Thoracic aorta (tissue), 2 donors: ENCODE measurements at regions not wholly inside any gene's neighbourhood (a gene's known extent, or its start where the extent isn't known, plus 50 kb on each side); places are given as distances from the start of the nearest gene placed in this dataset.

Experiments
- ATAC-seq: fragments of 150-250 bp; one replicate; pipeline ENCODE4 v1.8.0; 2017; ENCODE audit warnings: low read depth; ENCODE audit not compliant: insufficient number of reproducible peaks, low FRiP score
- DNase-seq: peaks from one replicate; pipeline ENCODE4 v3.0.0-alpha.2; 2020; ENCODE audit warnings: low spot score
- H3K27ac ChIP-seq, 2 donors: fragments of 200-600 bp; sonication (generic); 1 replicate in 1 of 2; 2 replicates in 1 of 2; pipeline ENCODE4 v1.5.1; 2016; ENCODE audit warnings: mild to moderate bottlenecking in 2 of 2, moderate library complexity in 2 of 2
- H3K27me3 ChIP-seq: fragments of 200-600 bp; sonication (generic); replicated peaks from 2 replicates; pipeline ENCODE4 v1.6.0; 2016; ENCODE audit warnings: mild to moderate bottlenecking; ENCODE audit not compliant: insufficient read depth
- H3K36me3 ChIP-seq: fragments of 200-600 bp; sonication (generic); one replicate; pipeline ENCODE4 v1.5.1; 2016
- H3K4me1 ChIP-seq, 2 donors: fragments of 200-600 bp; sonication (generic); 1 replicate in 1 of 2; 2 replicates in 1 of 2; pipeline versions ENCODE4 v1.5.1 to v1.6.0; 2016; ENCODE audit warnings: low read depth in 2 of 2, mild to moderate bottlenecking in 1 of 2; ENCODE audit not compliant: control insufficient read depth in 1 of 2
- H3K4me3 ChIP-seq: fragments of 200-600 bp; sonication (generic); 2 replicates; pipeline ENCODE4 v1.5.1; 2016; ENCODE audit warnings: mild to moderate bottlenecking
- H3K9me3 ChIP-seq: fragments of 200-600 bp; sonication (generic); 2 replicates; pipeline ENCODE4 v1.5.1; 2016
- CTCF ChIP-seq: fragments of 200-600 bp; sonication (generic); IDR thresholded peaks from one replicate; pipeline ENCODE4 v1.5.1; 2019; ENCODE audit warnings: antibody characterized with exemption

GRCh38 chr15:66936109-66936860, 129.1 kb upstream of the SMAD3 start:
- no peak for ATAC-seq
- Histone ChIP-seq H3K27me3 (no peaks in the 10 kb centered on the region), H3K4me1 (peaks cover 4 to 11% of the 10 kb centered on the region in 2 donors), H3K27ac (no peak overlapping the region), H3K4me3 (peak overlapping the region; percentile 72), H3K9me3 (no peaks in the 10 kb centered on the region), H3K36me3 (no peaks in the 10 kb centered on the region)
- TF ChIP-seq CTCF, result no peak
- no peak for DNase-seq

- no peaks in the 10 kb centered on the region for H3K9me3 ChIP-seq
- TF ChIP-seq CTCF, result no peak
- peak overlapping the region; percentile 72 for H3K4me3 ChIP-seq
- H3K4me1 ChIP-seq, result peaks cover 0 to 4% of the 10 kb centered on the region in 2 donors
- H3K27ac ChIP-seq, result no peak overlapping the region
- ATAC-seq (no peak), DNase-seq (no peak)
- no peaks in the 10 kb centered on the region for H3K36me3 ChIP-seq
- H3K27me3 ChIP-seq, result no peaks in the 10 kb centered on the region
These were observed 128.4 kb upstream of the SMAD3 start for GRCh38 chr15:66936861-66937582.

GRCh38 chr15:66937588-66937987, 127.8 kb upstream of the SMAD3 start:
- DNase-seq, result no peak
- Histone ChIP-seq H3K4me3 (no peak overlapping the region), H3K9me3 (no peaks in the 10 kb centered on the region), H3K36me3 (no peaks in the 10 kb centered on the region), H3K4me1 (no peaks in the 10 kb centered on the region), H3K27ac (no peak overlapping the region), H3K27me3 (no peaks in the 10 kb centered on the region)
- no peak for ATAC-seq
- no peak for TF ChIP-seq CTCF

- Histone ChIP-seq H3K27ac (no peak overlapping the region), H3K4me1 (no peaks in the 10 kb centered on the region), H3K36me3 (no peaks in the 10 kb centered on the region), H3K27me3 (no peaks in the 10 kb centered on the region), H3K4me3 (no peak overlapping the region), H3K9me3 (no peaks in the 10 kb centered on the region)
- ATAC-seq (no peak), DNase-seq (no peak)
- TF ChIP-seq CTCF, result no peak
These were observed 127.1 kb upstream of the SMAD3 start for GRCh38 chr15:66938114-66938830.

- no peaks in the 10 kb centered on the region for H3K36me3 ChIP-seq
- H3K27me3 ChIP-seq, result no peaks in the 10 kb centered on the region
- H3K4me1 ChIP-seq, result no peaks in the 10 kb centered on the region
- no peak overlapping the region for H3K4me3 ChIP-seq
- no peaks in the 10 kb centered on the region for H3K9me3 ChIP-seq
- no peak overlapping the region for H3K27ac ChIP-seq
- DNase-seq (no peak), ATAC-seq (no peak)
- TF ChIP-seq CTCF, result no peak
These were observed 126.4 kb upstream of the SMAD3 start for GRCh38 chr15:66939016-66939415.
